A549 (cell line): ENCODE measurements at regions not wholly inside any gene's neighbourhood (a gene's known extent, or its start where the extent isn't known, plus 50 kb on each side); places are given as distances from the start of the nearest gene placed in this dataset.

ENCODE experiments used
- CTCF ChIP-seq: fragments of >200 bp; sonication (Bioruptor Twin); formaldehyde crosslinking; IDR thresholded peaks from 3 replicates; pipeline ENCODE4 v1.5.1; 2016
- EHMT2 ChIP-seq: fragments of 200-600 bp; sonication (generic); IDR thresholded peaks from 2 replicates; pipeline ENCODE4 v1.6.1; 2016; ENCODE audit warnings: antibody characterized with exemption, low read depth, mild to moderate bottlenecking, moderate library complexity
- HMGXB4 ChIP-seq: fragments of 250-450 bp; sonication (Bioruptor Pico); IDR thresholded peaks from 2 replicates; pipeline ENCODE4 v1.5.0; 2021; ENCODE audit warnings: mild to moderate bottlenecking, moderate library complexity, borderline replicate concordance
- JUN ChIP-seq, 2 experiments: fragments of >200 bp; sonication (Bioruptor Twin); formaldehyde crosslinking; IDR thresholded peaks; 2 replicates in 1 of 2; 3 replicates in 1 of 2; pipeline ENCODE4 v1.6.1; 2016 to 2017
- NFE2L2 ChIP-seq: fragments of 150-350 bp; conservative IDR thresholded peaks from 2 replicates; pipeline ENCODE4 v1.6.1; 2014; ENCODE audit warnings: low read length
- PBX3 ChIP-seq: IDR thresholded peaks from 2 replicates; pipeline ENCODE4 v1.6.1; 2012
- POLR2A ChIP-seq: IDR thresholded peaks from 2 replicates; pipeline ENCODE4 v1.6.1; 2012; ENCODE audit warnings: mild to moderate bottlenecking, low read length
- RAD21 ChIP-seq, 2 experiments: fragments of >200 bp in 1 of 2; sonication (Bioruptor Twin) in 1 of 2; formaldehyde crosslinking in 1 of 2; IDR thresholded peaks in 1 of 2; conservative IDR thresholded peaks in 1 of 2; 2 replicates in 1 of 2; 3 replicates in 1 of 2; pipeline ENCODE4 v1.6.1; 2012 to 2018; ENCODE audit warnings: inconsistent platforms in 1 of 2
- TF ChIP-seq, protein P1 (sequence below): IDR thresholded peaks from 2 replicates; pipeline ENCODE4 v1.6.1; 2012

GRCh38 chr2:43025709-43026295 is 200.6 kb downstream of the ZFP36L2 start:
- TF ChIP-seq HMGXB4 (CRISPR knock-in tag): no peak
- TF ChIP-seq, protein P1, sequence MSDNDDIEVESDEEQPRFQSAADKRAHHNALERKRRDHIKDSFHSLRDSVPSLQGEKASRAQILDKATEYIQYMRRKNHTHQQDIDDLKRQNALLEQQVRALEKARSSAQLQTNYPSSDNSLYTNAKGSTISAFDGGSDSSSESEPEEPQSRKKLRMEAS: no peak
- TF ChIP-seq EHMT2: no peak
- no peak for TF ChIP-seq POLR2A
- no peak for TF ChIP-seq CTCF
- TF ChIP-seq PBX3: no peak
- no peak for TF ChIP-seq NFE2L2
- TF ChIP-seq JUN (IDR thresholded peaks at IDR 0.05): no peak
- TF ChIP-seq RAD21 (conservative IDR thresholded peaks at IDR 0.05 in 1 of 2, IDR thresholded peaks at IDR 0.05 in 1 of 2): no peak
